Stomach (tissue), 4 donors: ENCODE measurements at regions not wholly inside any gene's neighbourhood (a gene's known extent, or its start where the extent isn't known, plus 50 kb on each side); places are given as distances from the start of the nearest gene placed in this dataset.

Source experiments
- POLR2A ChIP-seq, 4 donors: fragments of 450-650 bp; IDR thresholded peaks; one replicate each; pipeline ENCODE4 v1.6.1; 2016; ENCODE audit warnings: antibody characterized with exemption in 4 of 4, control low read depth in 2 of 4, mild to moderate bottlenecking in 1 of 4, moderate library complexity in 1 of 4
- TF ChIP-seq, protein P1 (sequence below), 7 experiments: fragments of 450-650 bp in 4 of 7; fragments of 200-600 bp in 3 of 7; sonication (generic) in 3 of 7; IDR thresholded peaks; one replicate each; pipeline ENCODE4 v1.5.1; 2016 to 2019; ENCODE audit warnings: antibody characterized with exemption in 7 of 7, control low read depth in 2 of 7, mild to moderate bottlenecking in 1 of 7

DNA sequence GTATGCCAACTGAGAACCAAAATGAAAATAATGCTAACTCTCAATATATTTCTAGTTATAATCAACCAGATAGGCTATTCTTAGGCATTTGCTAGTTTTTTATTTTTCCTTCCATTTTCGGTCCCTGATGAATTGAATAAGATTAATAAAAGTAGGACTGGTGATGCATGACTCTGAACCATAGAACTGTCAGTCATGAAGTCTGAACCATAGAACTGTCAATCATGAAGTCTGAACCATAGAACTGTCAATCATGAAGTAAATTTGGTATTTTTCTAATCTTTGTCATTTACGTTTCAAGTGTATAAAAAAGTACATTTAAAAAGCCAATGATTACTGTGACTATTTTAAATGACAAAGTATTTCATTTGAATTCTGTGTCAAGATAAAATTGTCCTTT, 460.2 kb upstream of the NDST3 start:
- no peak for TF ChIP-seq POLR2A (IDR thresholded peaks at IDR 0.05)
- TF ChIP-seq, protein P1, sequence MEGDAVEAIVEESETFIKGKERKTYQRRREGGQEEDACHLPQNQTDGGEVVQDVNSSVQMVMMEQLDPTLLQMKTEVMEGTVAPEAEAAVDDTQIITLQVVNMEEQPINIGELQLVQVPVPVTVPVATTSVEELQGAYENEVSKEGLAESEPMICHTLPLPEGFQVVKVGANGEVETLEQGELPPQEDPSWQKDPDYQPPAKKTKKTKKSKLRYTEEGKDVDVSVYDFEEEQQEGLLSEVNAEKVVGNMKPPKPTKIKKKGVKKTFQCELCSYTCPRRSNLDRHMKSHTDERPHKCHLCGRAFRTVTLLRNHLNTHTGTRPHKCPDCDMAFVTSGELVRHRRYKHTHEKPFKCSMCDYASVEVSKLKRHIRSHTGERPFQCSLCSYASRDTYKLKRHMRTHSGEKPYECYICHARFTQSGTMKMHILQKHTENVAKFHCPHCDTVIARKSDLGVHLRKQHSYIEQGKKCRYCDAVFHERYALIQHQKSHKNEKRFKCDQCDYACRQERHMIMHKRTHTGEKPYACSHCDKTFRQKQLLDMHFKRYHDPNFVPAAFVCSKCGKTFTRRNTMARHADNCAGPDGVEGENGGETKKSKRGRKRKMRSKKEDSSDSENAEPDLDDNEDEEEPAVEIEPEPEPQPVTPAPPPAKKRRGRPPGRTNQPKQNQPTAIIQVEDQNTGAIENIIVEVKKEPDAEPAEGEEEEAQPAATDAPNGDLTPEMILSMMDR (IDR thresholded peaks at IDR 0.05): no peak
